ENCODE measurements at regions not wholly inside any gene's neighbourhood (a gene's known extent, or its start where the extent isn't known, plus 50 kb on each side); places are given as distances from the start of the nearest gene placed in this dataset.

- TF ChIP-seq CTCF (IDR thresholded peaks at IDR 0.05) (no peak), POLR2A (IDR thresholded peaks at IDR 0.05) (no peak)
Observed at GRCh38 chr21:35258521-35258920, 209.4 kb upstream of the RUNX1 start.

All from adrenal gland (tissue), 5 donors.